Nephron (organoid): ENCODE measurements at regions not wholly inside any gene's neighbourhood (a gene's known extent, or its start where the extent isn't known, plus 50 kb on each side); places are given as distances from the start of the nearest gene placed in this dataset.
A peak's percentile ranks its signal among the peaks of the same experiment; 100 is the strongest.

ENCODE experiments used
- H3K27ac Mint-ChIP-seq, 3 experiments: 2 replicates each; pipeline ENCODE4 v1.8.0; 2020; ENCODE audit warnings: mixed read lengths in 3 of 3, mild to moderate bottlenecking in 2 of 3, moderate library complexity in 1 of 3
- H3K27me3 Mint-ChIP-seq: 2 replicates; pipeline ENCODE4 v1.8.0; 2021; ENCODE audit warnings: low read depth, mild to moderate bottlenecking, moderate library complexity, mixed read lengths
- H3K36me3 Mint-ChIP-seq: 2 replicates; pipeline ENCODE4 v1.8.0; 2020; ENCODE audit warnings: low read depth, mixed read lengths
- H3K4me1 Mint-ChIP-seq: 2 replicates; pipeline ENCODE4 v1.8.0; 2020; ENCODE audit warnings: mixed read lengths
- H3K4me3 Mint-ChIP-seq, 3 experiments: 2 replicates each; pipeline ENCODE4 v1.8.0; 2020; ENCODE audit warnings: mild to moderate bottlenecking in 3 of 3, mixed read lengths in 3 of 3, moderate library complexity in 2 of 3
- H3K9me3 Mint-ChIP-seq: 2 replicates; pipeline ENCODE4 v1.8.0; 2020; ENCODE audit warnings: mixed read lengths
- CTCF ChIP-seq, 3 experiments: fragments of 200-600 bp; sonication (generic); IDR thresholded peaks; one replicate each; pipeline ENCODE4 v1.5.0; 2021; ENCODE audit warnings: antibody characterized with exemption in 3 of 3; ENCODE audit not compliant: unreplicated experiment in 3 of 3

DNA sequence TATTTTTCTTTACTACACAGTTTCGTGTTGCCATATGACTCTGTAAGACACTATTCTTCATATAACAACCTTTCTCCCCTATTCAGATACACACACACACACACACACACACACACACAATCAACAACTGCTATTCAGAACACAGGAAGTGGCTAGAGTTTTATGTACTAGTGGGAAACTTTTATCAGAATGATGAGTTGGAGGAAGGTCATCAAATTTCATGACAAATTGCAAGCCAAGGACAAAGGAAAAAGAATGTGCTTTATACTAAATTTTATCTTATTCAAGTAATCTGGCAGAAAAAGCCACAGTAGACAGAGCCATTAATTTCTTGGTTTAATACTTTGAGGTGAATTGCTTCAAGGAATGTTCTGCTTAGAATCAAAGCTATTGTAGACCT lies 899.8 kb downstream of the ROBO2 start:
- Mint-ChIP-seq H3K27me3 (no peaks in the 10 kb centered on the region), H3K9me3 (peaks cover 16% of the 10 kb centered on the region), H3K4me3 (no peak overlapping the region), H3K36me3 (no peaks in the 10 kb centered on the region), H3K27ac (peak overlapping the region; percentile 49 to 67 (median 52)), H3K4me1 (peaks cover 9% of the 10 kb centered on the region)
- no peak for TF ChIP-seq CTCF (IDR thresholded peaks at IDR 0.05; ENCODE audit: unreplicated experiment in 3 of 3)

DNA sequence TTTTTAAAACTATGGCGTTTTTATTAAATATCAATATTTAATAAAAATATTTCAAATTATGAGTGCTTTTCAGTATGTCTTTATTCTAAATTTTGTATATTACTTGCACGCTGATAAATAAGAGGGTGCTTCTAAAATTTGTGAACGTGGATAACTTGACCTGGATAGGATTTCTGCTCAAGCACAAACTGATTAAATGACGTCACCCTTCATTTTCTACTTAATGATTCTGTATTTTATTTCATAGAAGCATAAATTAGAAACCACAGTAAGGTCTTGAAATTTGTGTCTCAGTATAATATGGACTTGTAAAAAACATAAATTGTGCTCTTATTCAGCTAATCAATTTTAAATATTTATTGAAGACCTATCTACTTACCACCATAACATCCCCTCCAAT lies 903.7 kb downstream of the ROBO2 start:
- TF ChIP-seq CTCF (IDR thresholded peaks at IDR 0.05; ENCODE audit: unreplicated experiment in 3 of 3) = no peak
- Mint-ChIP-seq H3K4me3 (no peak overlapping the region), H3K4me1 (peaks cover 15% of the 10 kb centered on the region), H3K27ac (no peak overlapping the region), H3K27me3 (no peaks in the 10 kb centered on the region), H3K36me3 (no peaks in the 10 kb centered on the region), H3K9me3 (peaks cover 6% of the 10 kb centered on the region)

DNA sequence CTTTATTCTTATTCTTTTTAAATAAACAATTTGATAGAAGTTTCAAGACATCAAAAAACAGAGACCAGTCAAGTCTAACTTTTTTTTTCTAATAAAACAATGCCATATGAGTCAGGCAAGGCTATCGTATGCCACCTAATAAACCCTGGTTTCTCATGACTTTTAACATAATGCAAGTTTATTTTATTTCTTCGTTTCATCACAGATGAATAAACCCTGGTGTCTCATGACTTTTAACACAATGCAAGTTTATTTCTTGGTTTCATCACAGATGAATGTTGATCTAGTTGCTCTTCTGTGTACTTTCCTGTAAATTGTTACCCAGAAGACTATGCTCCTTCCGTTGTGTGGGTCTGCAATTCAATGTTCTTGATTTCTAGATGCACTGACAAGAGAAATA lies 905.4 kb downstream of the ROBO2 start:
- peaks cover 6% of the 10 kb centered on the region for H3K4me1 Mint-ChIP-seq
- no peak overlapping the region for H3K4me3 Mint-ChIP-seq

DNA sequence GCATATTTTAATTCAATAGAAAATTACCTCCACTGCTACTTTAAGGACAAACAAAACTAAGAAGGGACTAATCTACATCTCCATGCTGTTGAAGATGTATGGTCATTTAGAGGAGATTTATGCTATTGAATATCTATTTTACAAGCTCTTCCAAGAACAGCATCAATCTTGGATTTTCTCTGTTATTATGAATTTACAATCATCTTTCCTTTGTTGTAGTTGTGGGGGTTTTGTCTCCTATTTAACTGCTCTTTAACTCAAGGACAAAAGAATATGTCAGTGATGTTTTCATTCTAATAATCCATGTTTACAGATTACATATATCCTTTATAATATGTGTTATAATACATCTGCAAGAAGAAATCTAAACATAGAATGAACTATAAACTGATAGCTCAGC lies 907.8 kb downstream of the ROBO2 start:
- TF ChIP-seq CTCF (IDR thresholded peaks at IDR 0.05; ENCODE audit: unreplicated experiment in 3 of 3) = no peak
- H3K27ac Mint-ChIP-seq = peak overlapping the region in 1 of 3 experiments; percentile 3
- no peaks in the 10 kb centered on the region for H3K36me3 Mint-ChIP-seq
- H3K4me3 Mint-ChIP-seq = no peak overlapping the region
- no peaks in the 10 kb centered on the region for H3K27me3 Mint-ChIP-seq
- H3K4me1 Mint-ChIP-seq = peaks cover 6% of the 10 kb centered on the region
- H3K9me3 Mint-ChIP-seq = peaks cover 9% of the 10 kb centered on the region

More for the DNA sequence above, 905.4 kb downstream of the ROBO2 start:
- TF ChIP-seq CTCF (IDR thresholded peaks at IDR 0.05; ENCODE audit: unreplicated experiment in 3 of 3) = no peak
- no peak overlapping the region for H3K27ac Mint-ChIP-seq
- no peaks in the 10 kb centered on the region for H3K27me3 Mint-ChIP-seq
- H3K36me3 Mint-ChIP-seq = no peaks in the 10 kb centered on the region
- peaks cover 3% of the 10 kb centered on the region for H3K9me3 Mint-ChIP-seq

- TF ChIP-seq CTCF (IDR thresholded peaks at IDR 0.05; ENCODE audit: unreplicated experiment in 3 of 3) = no peak
These were observed 927.7 kb downstream of the ROBO2 start for GRCh38 chr3:77967621-77968020.

DNA sequence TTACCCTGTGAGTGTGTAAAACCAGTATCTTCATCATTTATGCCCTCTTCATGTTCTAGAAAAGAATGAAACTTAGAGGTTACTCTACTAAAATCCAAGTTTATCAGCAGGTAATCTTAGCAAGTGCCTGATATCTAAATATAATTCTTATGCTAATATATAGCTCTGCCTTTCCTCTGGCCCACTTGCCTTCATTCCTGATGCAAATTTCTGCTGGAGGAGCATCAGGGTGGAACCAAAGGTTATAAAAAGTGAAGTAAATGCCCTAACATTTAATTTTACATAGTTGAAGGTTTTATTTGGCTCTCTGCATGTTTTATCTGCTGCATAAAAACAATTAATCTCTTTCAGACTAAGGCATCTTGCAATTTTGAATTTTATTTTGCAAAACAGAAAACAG lies 936.2 kb downstream of the ROBO2 start:
- no peaks in the 10 kb centered on the region for H3K36me3 Mint-ChIP-seq
- no peak overlapping the region for H3K4me3 Mint-ChIP-seq
- H3K4me1 Mint-ChIP-seq = no peaks in the 10 kb centered on the region
- no peaks in the 10 kb centered on the region for H3K27me3 Mint-ChIP-seq
- H3K27ac Mint-ChIP-seq = no peak overlapping the region
- H3K9me3 Mint-ChIP-seq = peaks cover 3% of the 10 kb centered on the region
- no peak for TF ChIP-seq CTCF (IDR thresholded peaks at IDR 0.05; ENCODE audit: unreplicated experiment in 3 of 3)

More at GRCh38 chr3:77967621-77968020, 927.7 kb downstream of the ROBO2 start:
- H3K27ac Mint-ChIP-seq = peak overlapping the region in 1 of 3 experiments; percentile 53
- peaks cover 16% of the 10 kb centered on the region for H3K9me3 Mint-ChIP-seq
- no peak overlapping the region for H3K4me3 Mint-ChIP-seq
- no peaks in the 10 kb centered on the region for H3K27me3 Mint-ChIP-seq
- H3K4me1 Mint-ChIP-seq = peaks cover 5% of the 10 kb centered on the region
- H3K36me3 Mint-ChIP-seq = peaks cover 7% of the 10 kb centered on the region
